HEK293T (cell line): ENCODE measurements at regions not wholly inside any gene's neighbourhood (a gene's known extent, or its start where the extent isn't known, plus 50 kb on each side); places are given as distances from the start of the nearest gene placed in this dataset.

Source experiments
- CTCF ChIA-PET: fragments of 350-600 bp; formaldehyde crosslinking; extraction: SDS; loops from one replicate; lab custom pipeline; 2021; ENCODE audit warnings: antibody characterized with exemption, inconsistent platforms; lab: Yijun Ruan, JAX
- POLR2A ChIA-PET: fragments of 350-600 bp; formaldehyde crosslinking; extraction: SDS; loops from one replicate; lab custom pipeline; 2020; ENCODE audit warnings: antibody characterized with exemption, inconsistent platforms; lab: Yijun Ruan, JAX
- DNase-seq: peaks from one replicate; pipeline ENCODE4 v3.0.0; 2012; ENCODE audit warnings: mixed read lengths; ENCODE audit errors: extremely low spot score
- ARNT ChIP-seq: fragments of 450-650 bp; IDR thresholded peaks from 2 replicates; pipeline ENCODE4 v1.6.1; 2017; ENCODE audit warnings: mild to moderate bottlenecking
- BHLHE40 ChIP-seq: fragments of 450-650 bp; IDR thresholded peaks from 2 replicates; pipeline ENCODE4 v1.6.1; 2016; ENCODE audit warnings: mild to moderate bottlenecking, moderate library complexity, borderline replicate concordance
- CTBP1 ChIP-seq: fragments of 450-650 bp; IDR thresholded peaks from 2 replicates; pipeline ENCODE4 v1.6.1; 2016; ENCODE audit warnings: borderline replicate concordance
- ELF4 ChIP-seq: fragments of 450-650 bp; IDR thresholded peaks from 2 replicates; pipeline ENCODE4 v1.6.1; 2017; ENCODE audit warnings: antibody characterized with exemption
- FOXA1 ChIP-seq: fragments of 450-650 bp; IDR thresholded peaks from 2 replicates; pipeline ENCODE4 v1.6.1; 2016; ENCODE audit warnings: mild to moderate bottlenecking
- FOXK2 ChIP-seq: fragments of 450-650 bp; IDR thresholded peaks from 2 replicates; pipeline ENCODE4 v1.6.1; 2016; ENCODE audit warnings: mild to moderate bottlenecking
- FOXM1 ChIP-seq: fragments of 450-650 bp; IDR thresholded peaks from 2 replicates; pipeline ENCODE4 v1.6.1; 2017; ENCODE audit warnings: mild to moderate bottlenecking, borderline replicate concordance
- HDGF ChIP-seq: fragments of 450-650 bp; IDR thresholded peaks from 2 replicates; pipeline ENCODE4 v1.6.1; 2017; ENCODE audit warnings: antibody characterized with exemption, borderline replicate concordance
- L3MBTL2 ChIP-seq: fragments of 450-650 bp; conservative IDR thresholded peaks from 2 replicates; pipeline ENCODE4 v1.6.1; 2016; ENCODE audit warnings: mild to moderate bottlenecking
- LEF1 ChIP-seq: fragments of 450-650 bp; IDR thresholded peaks from 2 replicates; pipeline ENCODE4 v1.6.1; 2017; ENCODE audit warnings: mild to moderate bottlenecking, borderline replicate concordance
- NFRKB ChIP-seq: fragments of 450-650 bp; IDR thresholded peaks from 2 replicates; pipeline ENCODE4 v1.6.1; 2016; ENCODE audit warnings: mild to moderate bottlenecking, moderate library complexity
- SP1 ChIP-seq: fragments of 450-650 bp; IDR thresholded peaks from 2 replicates; pipeline ENCODE4 v1.6.1; 2017
- SUZ12 ChIP-seq: fragments of 450-650 bp; IDR thresholded peaks from 2 replicates; pipeline ENCODE4 v1.6.1; 2016; ENCODE audit warnings: mild to moderate bottlenecking
- TARDBP ChIP-seq: fragments of 450-650 bp; IDR thresholded peaks from 2 replicates; pipeline ENCODE4 v1.6.1; 2016
- ZNF384 ChIP-seq: fragments of 450-650 bp; IDR thresholded peaks from 2 replicates; pipeline ENCODE4 v1.6.1; 2016
- TF ChIP-seq, protein P1 (sequence below): fragments of 450-650 bp; IDR thresholded peaks from 2 replicates; pipeline ENCODE4 v1.6.1; 2016

DNA sequence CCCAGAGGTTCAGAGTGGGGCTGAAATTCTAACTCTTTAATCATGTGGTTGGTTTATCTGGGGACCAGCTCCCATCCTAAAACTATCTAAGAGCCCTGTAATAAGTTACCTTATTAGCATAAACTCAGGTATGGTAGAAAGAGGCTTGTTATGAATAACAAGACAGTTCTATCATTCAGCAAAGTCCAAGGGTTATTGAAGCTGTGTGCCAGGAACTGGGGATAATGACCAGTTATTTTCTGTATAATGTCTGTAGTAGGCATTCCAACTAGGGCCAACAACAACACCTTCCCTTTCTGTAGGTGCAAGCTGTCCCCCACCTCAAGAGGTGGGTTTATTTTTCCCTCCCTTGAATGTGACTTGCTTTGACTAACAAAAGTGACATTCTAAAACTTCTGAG, 170.1 kb downstream of the CD83 start:
- POLR2A ChIA-PET = no interaction called here

DNA sequence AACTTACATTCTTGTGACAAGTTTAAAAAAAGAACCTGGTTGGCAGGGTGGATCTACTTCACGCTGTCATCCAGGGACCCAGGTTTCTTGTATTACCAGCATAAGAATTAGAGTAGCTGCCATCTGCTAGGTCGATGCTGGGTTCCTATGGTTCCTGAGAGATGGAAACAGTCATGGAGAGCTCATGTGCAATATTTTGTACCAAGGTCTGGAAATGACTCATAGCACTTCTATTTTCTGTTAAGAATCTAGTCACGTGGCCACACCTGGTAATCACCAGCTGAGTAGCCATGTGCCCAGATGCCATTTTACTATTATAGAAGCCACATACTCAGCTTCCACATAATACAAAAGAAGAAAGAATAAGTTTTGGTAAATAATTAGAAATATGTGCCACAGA, 171.3 kb downstream of the CD83 start:
- CTCF ChIA-PET = no interaction called here

More for the DNA sequence above, 170.1 kb downstream of the CD83 start:
- TF ChIP-seq FOXM1 (no peak), ZNF384 (no peak), FOXK2 (no peak), CTBP1 (no peak), L3MBTL2 (no peak), SUZ12 (no peak), FOXA1 (no peak), TARDBP (no peak), SP1 (no peak), BHLHE40 (no peak), NFRKB (no peak), ELF4 (no peak), HDGF (no peak)
- CTCF ChIA-PET = no interaction called here
- no peak for DNase-seq

DNA sequence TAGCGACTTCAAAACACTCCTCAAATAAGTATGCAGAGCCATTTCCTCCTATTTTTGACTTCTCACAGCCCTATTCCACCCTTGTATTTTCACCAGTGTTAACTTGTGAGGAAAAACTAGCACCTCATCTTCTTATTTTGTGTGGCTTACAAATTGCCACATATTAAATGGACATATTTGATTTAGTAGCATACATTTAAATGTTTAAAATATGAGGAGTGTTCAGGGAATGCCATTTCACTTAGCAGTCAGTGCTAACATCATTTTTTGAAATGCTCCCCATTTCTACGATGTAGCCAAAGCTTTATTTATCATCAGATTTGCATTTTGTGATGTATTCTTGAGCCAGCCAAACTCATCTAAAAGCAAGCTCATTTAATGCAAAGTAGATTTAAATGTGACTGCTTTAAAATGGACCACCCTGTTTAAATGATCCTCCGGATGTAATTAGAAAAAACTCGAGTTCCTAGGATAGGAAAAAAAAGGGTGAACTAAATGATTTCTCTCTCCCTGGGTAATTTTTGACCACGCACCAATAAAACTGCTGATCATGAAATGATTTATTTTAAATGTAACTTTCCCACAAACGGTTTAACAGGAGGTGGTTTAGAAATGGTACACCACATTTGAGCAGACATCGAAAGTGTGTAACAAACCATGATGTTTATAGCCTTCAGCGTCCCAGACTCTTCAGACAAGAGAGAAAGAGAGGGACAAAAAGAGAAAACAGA, 172.6 kb downstream of the CD83 start:
- POLR2A ChIA-PET = no interaction called here
- TF ChIP-seq L3MBTL2 (no peak), ARNT (no peak), TARDBP (no peak), FOXA1 (no peak), BHLHE40 (no peak), SP1 (no peak)
- CTCF ChIA-PET = no interaction called here
- no peak for DNase-seq

More for the DNA sequence above, 171.3 kb downstream of the CD83 start:
- POLR2A ChIA-PET = no interaction called here
- TF ChIP-seq FOXM1 (no peak), FOXA1 (no peak), TARDBP (no peak), ZNF384 (no peak), L3MBTL2 (no peak), NFRKB (no peak), CTBP1 (no peak)
- TF ChIP-seq, protein P1, sequence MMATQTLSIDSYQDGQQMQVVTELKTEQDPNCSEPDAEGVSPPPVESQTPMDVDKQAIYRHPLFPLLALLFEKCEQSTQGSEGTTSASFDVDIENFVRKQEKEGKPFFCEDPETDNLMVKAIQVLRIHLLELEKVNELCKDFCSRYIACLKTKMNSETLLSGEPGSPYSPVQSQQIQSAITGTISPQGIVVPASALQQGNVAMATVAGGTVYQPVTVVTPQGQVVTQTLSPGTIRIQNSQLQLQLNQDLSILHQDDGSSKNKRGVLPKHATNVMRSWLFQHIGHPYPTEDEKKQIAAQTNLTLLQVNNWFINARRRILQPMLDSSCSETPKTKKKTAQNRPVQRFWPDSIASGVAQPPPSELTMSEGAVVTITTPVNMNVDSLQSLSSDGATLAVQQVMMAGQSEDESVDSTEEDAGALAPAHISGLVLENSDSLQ = no peak
- no peak for DNase-seq

DNA sequence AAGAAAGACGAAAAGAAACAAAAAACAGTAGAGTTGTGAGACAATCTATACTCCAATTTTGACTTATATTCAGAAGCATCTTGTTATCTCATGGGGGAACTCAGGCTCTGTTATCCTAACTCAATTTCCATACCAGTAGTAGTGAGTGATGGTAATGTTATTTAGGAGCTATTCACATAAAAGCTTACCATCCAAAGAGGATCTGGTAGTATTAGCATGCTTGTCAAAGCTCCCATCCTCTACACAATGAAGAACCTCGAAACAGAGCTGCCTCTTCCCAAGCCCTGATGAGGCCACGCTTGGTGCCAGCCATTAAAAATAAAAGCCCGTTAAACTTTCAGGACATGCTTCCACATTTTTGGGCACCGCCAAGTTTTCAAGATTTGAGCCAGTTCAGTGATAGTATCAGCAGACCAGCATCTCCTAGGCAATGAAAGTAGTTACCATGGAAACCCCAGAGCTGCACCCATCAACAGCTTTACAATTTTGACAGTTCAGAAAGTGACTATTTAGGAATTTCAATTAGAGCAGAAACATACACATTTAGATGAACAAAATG, 173.3 kb downstream of the CD83 start:
- TF ChIP-seq NFRKB = no peak
- TF ChIP-seq L3MBTL2 = no peak
- no peak for TF ChIP-seq FOXA1
- TF ChIP-seq, protein P1 = no peak
- no peak for TF ChIP-seq FOXM1
- no peak for TF ChIP-seq ELF4
- TF ChIP-seq BHLHE40 = no peak
- TF ChIP-seq ARNT = no peak
- no peak for TF ChIP-seq CTBP1
- TF ChIP-seq SUZ12 = no peak
- no peak for TF ChIP-seq LEF1
- TF ChIP-seq HDGF = no peak
- no peak for TF ChIP-seq TARDBP
- TF ChIP-seq FOXK2 = no peak
- TF ChIP-seq SP1 = no peak
- TF ChIP-seq ZNF384 = no peak
- POLR2A ChIA-PET = no interaction called here
- CTCF ChIA-PET = no interaction called here
- no peak for DNase-seq

DNA sequence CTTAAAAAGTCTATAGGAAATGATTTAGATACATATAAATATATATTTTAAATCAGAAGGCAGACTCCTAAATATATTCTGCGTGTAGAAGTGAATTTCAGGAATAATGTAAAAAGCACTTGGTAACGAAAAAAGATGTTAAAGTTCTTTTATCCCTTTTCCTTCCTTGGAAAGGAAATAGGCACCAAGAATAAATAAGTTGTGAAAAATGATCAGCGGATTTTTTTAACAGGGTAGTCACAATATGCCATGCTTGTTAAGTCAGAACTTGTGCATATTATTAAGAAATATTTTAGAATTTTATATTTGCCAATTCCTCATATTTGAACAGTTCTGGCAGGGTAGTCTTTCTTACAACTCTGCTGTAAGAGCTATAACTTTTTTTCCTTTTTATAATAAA, 173.8 kb downstream of the CD83 start:
- no peak for TF ChIP-seq ARNT
- TF ChIP-seq, protein P1 = no peak
- no peak for TF ChIP-seq L3MBTL2
- no peak for TF ChIP-seq BHLHE40
- no peak for TF ChIP-seq FOXM1
- TF ChIP-seq ELF4 = no peak
- no peak for TF ChIP-seq NFRKB
- TF ChIP-seq FOXA1 = no peak
- TF ChIP-seq FOXK2 = no peak
- TF ChIP-seq HDGF = no peak
- TF ChIP-seq CTBP1 = no peak
- TF ChIP-seq ZNF384 = no peak
- POLR2A ChIA-PET = no interaction called here
- CTCF ChIA-PET = no interaction called here
- DNase-seq = no peak

DNA sequence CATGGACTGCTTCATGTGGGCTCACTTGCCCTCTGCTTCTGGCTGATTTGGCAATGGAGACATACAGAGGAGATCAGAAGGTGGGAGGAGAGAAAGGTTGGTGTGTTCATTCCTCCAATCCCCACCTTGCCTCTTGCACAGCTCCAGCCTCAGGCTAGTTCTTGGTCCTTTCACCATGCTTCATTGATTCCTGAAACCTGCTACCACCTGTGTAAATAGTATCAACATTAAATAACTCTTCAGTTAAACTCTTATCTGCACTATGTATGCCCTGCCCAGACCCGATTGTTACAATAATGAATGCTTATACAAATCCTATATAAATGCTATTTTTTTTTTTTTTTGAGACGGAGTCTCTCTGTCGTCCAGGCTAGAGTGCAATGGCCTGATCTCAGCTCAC, 174.5 kb downstream of the CD83 start:
- ChIA-PET CTCF (no interaction called here), POLR2A (no interaction called here)
- DNase-seq = no peak
- TF ChIP-seq ARNT (no peak), FOXA1 (no peak), CTBP1 (no peak), HDGF (no peak), NFRKB (no peak), SUZ12 (no peak), ELF4 (no peak), SP1 (no peak), BHLHE40 (no peak), ZNF384 (no peak), TARDBP (no peak), FOXM1 (no peak), L3MBTL2 (no peak), LEF1 (no peak)
- TF ChIP-seq, protein P1 = no peak
